Caco-2 (cell line): ENCODE measurements at regions not wholly inside any gene's neighbourhood (a gene's known extent, or its start where the extent isn't known, plus 50 kb on each side); places are given as distances from the start of the nearest gene placed in this dataset.
A peak's percentile ranks its signal among the peaks of the same experiment; 100 is the strongest.
"Not testable (repeated sequence)": the region's sequence is repeated elsewhere in the genome, so short reads cannot be mapped to it uniquely, and the experiment has no call there.

ENCODE experiments used
- BruUV-seq: library from RNA; stranded (reverse); fragments of 400-500 nt; replicated peaks from 2 replicates; lab custom pipeline; 2021; lab: Mats Ljungman, UMichigan
- CTCF ChIA-PET: fragments of 300-600 bp; sonication (Branson Sonifier 250); formaldehyde crosslinking; loops from one replicate; lab custom pipeline; 2022; ENCODE audit warnings: antibody characterized with exemption; lab: Charles Lee
- POLR2A ChIA-PET: fragments of 300-600 bp; sonication (Branson Sonifier 250); formaldehyde crosslinking; loops from one replicate; lab custom pipeline; 2022; ENCODE audit warnings: antibody characterized with exemption; lab: Charles Lee
- DNase-seq, 2 experiments: peaks; one replicate each; pipeline versions ENCODE4 v3.0.0 to v3.0.0-alpha.2; 2020 to 2022
- H3K27me3 ChIP-seq: replicated peaks from 2 replicates; pipeline ENCODE4 v1.6.0; 2011; ENCODE audit warnings: low read length; ENCODE audit not compliant: control insufficient read depth, insufficient read depth
- H3K36me3 ChIP-seq: 2 replicates; pipeline ENCODE4 v1.5.1; 2011; ENCODE audit warnings: low read length; ENCODE audit not compliant: control insufficient read depth, insufficient read depth
- H3K4me1 ChIP-seq: fragments of 250-450 bp; sonication (Bioruptor Pico); 2 replicates; pipeline ENCODE4 v1.5.1; 2020; ENCODE audit warnings: mild to moderate bottlenecking
- H3K4me3 ChIP-seq: 2 replicates; pipeline ENCODE4 v1.5.1; 2011; ENCODE audit warnings: low read depth, mild to moderate bottlenecking, control low read depth, low read length
- H3K9me3 ChIP-seq: fragments of 250-450 bp; sonication (Bioruptor Pico); 2 replicates; pipeline ENCODE4 v1.5.1; 2020; ENCODE audit warnings: mild to moderate bottlenecking, moderate library complexity
- H3K27ac Mint-ChIP-seq: one replicate; pipeline ENCODE4 v1.8.0; 2022; ENCODE audit warnings: mixed read lengths; ENCODE audit not compliant: unreplicated experiment
- H3K27me3 Mint-ChIP-seq: one replicate; pipeline ENCODE4 v1.8.0; 2022; ENCODE audit warnings: mixed read lengths; ENCODE audit not compliant: insufficient read depth, unreplicated experiment
- H3K36me3 Mint-ChIP-seq: one replicate; pipeline ENCODE4 v1.8.0; 2022; ENCODE audit warnings: mild to moderate bottlenecking, mixed read lengths; ENCODE audit not compliant: insufficient read depth, unreplicated experiment
- H3K4me1 Mint-ChIP-seq: one replicate; pipeline ENCODE4 v1.8.0; 2022; ENCODE audit warnings: low read depth, mixed read lengths; ENCODE audit not compliant: unreplicated experiment
- H3K4me3 Mint-ChIP-seq: one replicate; pipeline ENCODE4 v1.8.0; 2022; ENCODE audit warnings: mild to moderate bottlenecking, moderate library complexity, mixed read lengths; ENCODE audit not compliant: unreplicated experiment
- H3K9me3 Mint-ChIP-seq: one replicate; pipeline ENCODE4 v1.8.0; 2022; ENCODE audit warnings: mixed read lengths; ENCODE audit not compliant: unreplicated experiment
- CTCF ChIP-seq, 2 experiments: fragments of 200-600 bp in 1 of 2; IDR thresholded peaks; 1 replicate in 1 of 2; 2 replicates in 1 of 2; pipeline versions ENCODE4 v1.5.1 to v1.8.0; 2011 to 2022; ENCODE audit warnings: antibody characterized with exemption in 1 of 2, control low read depth in 1 of 2, inconsistent platforms in 1 of 2, low read depth in 1 of 2, low read length in 1 of 2, mild to moderate bottlenecking in 1 of 2, moderate library complexity in 1 of 2; ENCODE audit not compliant: insufficient read depth in 1 of 2, severe bottlenecking in 1 of 2, unreplicated experiment in 1 of 2
- intact Hi-C: fragments of 100-400 bp; cut with micrococcal nuclease; formaldehyde crosslinking; loops from one replicate; pipeline ENCODE4 v1.10.0; 2022; ENCODE audit not compliant: unreplicated experiment

GRCh38 chrX:139446832-139447231 is 83.7 kb upstream of the F9 start:
- intact Hi-C loops: no loop called here
- no peak for TF ChIP-seq CTCF (IDR thresholded peaks at IDR 0.05; ENCODE audit: insufficient read depth in 1 of 2, low read depth in 1 of 2, low read length in 1 of 2, severe bottlenecking in 1 of 2, unreplicated experiment in 1 of 2)
- Histone ChIP-seq H3K27me3 (no peaks in the 10 kb centered on the region), H3K9me3 (no peaks in the 10 kb centered on the region), H3K4me1 (no peaks in the 10 kb centered on the region), H3K4me3 (no peak overlapping the region), H3K36me3 (no peaks in the 10 kb centered on the region)
- Mint-ChIP-seq H3K36me3 (no peaks in the 10 kb centered on the region), H3K4me1 (no peaks in the 10 kb centered on the region), H3K27ac (no peak overlapping the region), H3K4me3 (no peak overlapping the region), H3K27me3 (no peaks in the 10 kb centered on the region), H3K9me3 (no peaks in the 10 kb centered on the region)
- ChIA-PET POLR2A (no interaction called here), CTCF (no interaction called here)
- DNase-seq: no peak
- BruUV-seq: no TSS peak

GRCh38 chrX:139429913-139430312 is 100.6 kb upstream of the F9 start:
- Histone ChIP-seq H3K27me3 (no peaks in the 10 kb centered on the region), H3K4me1 (no peaks in the 10 kb centered on the region), H3K4me3 (no peak overlapping the region), H3K36me3 (no peaks in the 10 kb centered on the region), H3K9me3 (no peaks in the 10 kb centered on the region)
- H3K4me1 Mint-ChIP-seq: no peaks in the 10 kb centered on the region
- intact Hi-C loops: loop anchor here (2.0 to 10.0 kb wide), 2 partner anchors 225 to 303 kb away; no protein-coding TSS in a partner anchor
- CTCF ChIA-PET: interaction anchor here (1.0 kb wide), 1 partner anchor 304 kb away, joined by 3 read pairs; no protein-coding TSS in a partner anchor
- peak in 1 of 2 experiments; percentile 50 for TF ChIP-seq CTCF (IDR thresholded peaks at IDR 0.05; ENCODE audit: insufficient read depth in 1 of 2, low read depth in 1 of 2, low read length in 1 of 2, severe bottlenecking in 1 of 2, unreplicated experiment in 1 of 2)
- peaks cover 7% of the 10 kb centered on the region for H3K27me3 Mint-ChIP-seq
- POLR2A ChIA-PET: no interaction called here
- H3K36me3 Mint-ChIP-seq: no peaks in the 10 kb centered on the region
- BruUV-seq: no TSS peak
- H3K9me3 Mint-ChIP-seq: no peaks in the 10 kb centered on the region
- H3K4me3 Mint-ChIP-seq: no peak overlapping the region
- peak in 1 of 2 experiments; percentile 5 for DNase-seq
- H3K27ac Mint-ChIP-seq: no peak overlapping the region

GRCh38 chrX:139423186-139423585 is 107.4 kb upstream of the F9 start:
- Histone ChIP-seq H3K36me3 (no peaks in the 10 kb centered on the region), H3K4me3 (no peak overlapping the region), H3K4me1 (no peaks in the 10 kb centered on the region), H3K27me3 (no peaks in the 10 kb centered on the region), H3K9me3 (no peaks in the 10 kb centered on the region)
- Mint-ChIP-seq H3K36me3 (no peaks in the 10 kb centered on the region), H3K9me3 (no peaks in the 10 kb centered on the region), H3K4me3 (no peak overlapping the region), H3K4me1 (no peaks in the 10 kb centered on the region), H3K27me3 (no peaks in the 10 kb centered on the region), H3K27ac (no peak overlapping the region)
- BruUV-seq: no TSS peak
- TF ChIP-seq CTCF (IDR thresholded peaks at IDR 0.05; ENCODE audit: insufficient read depth in 1 of 2, low read depth in 1 of 2, low read length in 1 of 2, severe bottlenecking in 1 of 2, unreplicated experiment in 1 of 2): no peak
- no peak for DNase-seq
- ChIA-PET POLR2A (no interaction called here), CTCF (no interaction called here)
- intact Hi-C loops: no loop called here

- DNase-seq, CTCF ChIA-PET, BruUV-seq, H3K27me3 ChIP-seq, H3K4me3 Mint-ChIP-seq, intact Hi-C loops, H3K27me3 Mint-ChIP-seq, H3K4me3 ChIP-seq, POLR2A ChIA-PET, H3K36me3 ChIP-seq, H3K27ac Mint-ChIP-seq, H3K9me3 Mint-ChIP-seq, H3K4me1 ChIP-seq, H3K4me1 Mint-ChIP-seq, H3K9me3 ChIP-seq, H3K36me3 Mint-ChIP-seq: not testable (repeated sequence)
Measured at GRCh38 chrX:139398258-139398657, 132.3 kb upstream of the F9 start.
